ENCODE measurements at regions not wholly inside any gene's neighbourhood (a gene's known extent, or its start where the extent isn't known, plus 50 kb on each side); places are given as distances from the start of the nearest gene placed in this dataset.

DNA sequence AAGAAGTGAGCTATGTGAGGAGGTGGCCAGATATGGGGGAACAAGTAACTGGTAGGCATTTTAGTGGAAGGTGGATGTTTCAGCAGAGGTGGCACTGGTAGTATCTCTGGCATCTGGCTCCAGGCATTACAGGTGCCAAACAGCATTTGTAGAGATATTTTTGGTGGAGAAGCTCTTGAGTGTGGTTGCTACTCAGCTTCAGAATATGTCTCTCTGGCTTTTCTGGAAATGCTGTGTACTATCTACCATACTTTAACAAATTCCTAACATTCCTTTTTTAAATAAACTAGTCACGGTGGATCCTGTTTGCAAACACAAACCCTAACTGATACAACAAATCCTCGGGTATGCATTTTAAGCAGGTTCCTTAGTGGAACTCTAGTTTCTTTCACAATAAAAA, 128.0 kb downstream of the BARX2 start:
- H3K9me3 ChIP-seq = peaks cover 0 to 17% (median 0%) of the 10 kb centered on the region in 3 donors
- H3K36me3 ChIP-seq = no peaks in the 10 kb centered on the region
- no peaks in the 10 kb centered on the region for H3K4me1 ChIP-seq
- TF ChIP-seq CTCF (IDR thresholded peaks at IDR 0.05) (no peak), POLR2AphosphoS5 (IDR thresholded peaks at IDR 0.05) (no peak), EP300 (IDR thresholded peaks at IDR 0.05) (no peak), POLR2A (IDR thresholded peaks at IDR 0.05) (no peak)
- H3K4me3 ChIP-seq = no peak overlapping the region
- no peak for ATAC-seq
- H3K27ac ChIP-seq = no peak overlapping the region
- whole genome bisulfite sequencing, 2 donors (ENCODE audit: low coverage in 1 of 2) = 24 to 52% methylated on average over 2 of the region's 2 CpGs
- no peaks in the 10 kb centered on the region for H3K27me3 ChIP-seq

DNA sequence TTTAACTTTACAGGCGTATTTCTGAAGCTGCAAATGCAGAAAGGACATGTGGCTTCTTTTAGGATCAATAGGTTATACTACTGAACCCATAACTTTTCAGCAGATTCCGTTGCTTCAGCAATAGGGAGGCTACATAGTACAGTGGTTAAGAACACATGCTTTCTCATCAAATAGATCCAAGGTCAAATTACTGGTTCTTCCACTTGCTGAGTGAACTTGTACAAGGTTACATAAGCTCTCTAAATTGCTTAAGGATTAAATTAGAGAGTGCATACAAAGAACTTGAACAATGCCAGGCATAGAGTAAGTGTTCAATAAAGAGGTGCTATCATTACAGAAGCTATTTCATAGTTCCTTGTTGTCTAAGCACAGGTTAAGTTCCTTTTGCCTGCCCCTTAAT, 129.6 kb downstream of the BARX2 start:
- no peaks in the 10 kb centered on the region for H3K36me3 ChIP-seq
- no peak for ATAC-seq
- peaks cover 0 to 17% (median 0%) of the 10 kb centered on the region in 3 donors for H3K9me3 ChIP-seq
- H3K27me3 ChIP-seq = no peaks in the 10 kb centered on the region
- 48% methylated on average over 2 of the region's 2 CpGs for WGBS, 2 donors (ENCODE audit: low coverage in 1 of 2)
- no peak overlapping the region for H3K4me3 ChIP-seq
- H3K27ac ChIP-seq = no peak overlapping the region
- no peaks in the 10 kb centered on the region for H3K4me1 ChIP-seq
- no peak for TF ChIP-seq EP300 (IDR thresholded peaks at IDR 0.05)
- no peak for TF ChIP-seq POLR2A (IDR thresholded peaks at IDR 0.05)
- no peak for TF ChIP-seq CTCF (IDR thresholded peaks at IDR 0.05)
- no peak for TF ChIP-seq POLR2AphosphoS5 (IDR thresholded peaks at IDR 0.05)

GRCh38 chr11:129508163-129508562, 132.5 kb downstream of the BARX2 start:
- TF ChIP-seq CTCF (IDR thresholded peaks at IDR 0.05) (no peak), POLR2AphosphoS5 (IDR thresholded peaks at IDR 0.05) (no peak), POLR2A (IDR thresholded peaks at IDR 0.05) (no peak), EP300 (IDR thresholded peaks at IDR 0.05) (no peak)
- Histone ChIP-seq H3K27ac (no peak overlapping the region), H3K9me3 (peaks cover 0 to 10% (median 0%) of the 10 kb centered on the region in 3 donors), H3K36me3 (no peaks in the 10 kb centered on the region), H3K4me1 (no peaks in the 10 kb centered on the region), H3K27me3 (no peaks in the 10 kb centered on the region), H3K4me3 (no peak overlapping the region)
- ATAC-seq = no peak
- 96% methylated on average over 4 of the region's 4 CpGs; no CpG with 5 or more reads in 1 of the 2 donors for WGBS, 2 donors (ENCODE audit: low coverage in 1 of 2)

GRCh38 chr11:129528296-129528695, 152.6 kb downstream of the BARX2 start:
- no peak overlapping the region for H3K4me3 ChIP-seq
- H3K36me3 ChIP-seq = no peaks in the 10 kb centered on the region
- WGBS, 2 donors (ENCODE audit: low coverage in 1 of 2) = 79 to 83% methylated on average over 1 to 2 of the region's 2 CpGs
- TF ChIP-seq POLR2AphosphoS5 (IDR thresholded peaks at IDR 0.05) (no peak), POLR2A (IDR thresholded peaks at IDR 0.05) (no peak), EP300 (IDR thresholded peaks at IDR 0.05) (no peak), CTCF (IDR thresholded peaks at IDR 0.05) (no peak)
- H3K27me3 ChIP-seq = no peaks in the 10 kb centered on the region
- peaks cover 0 to 5% (median 0%) of the 10 kb centered on the region in 3 donors for H3K9me3 ChIP-seq
- no peaks in the 10 kb centered on the region for H3K4me1 ChIP-seq
- no peak overlapping the region for H3K27ac ChIP-seq
- no peak for ATAC-seq

- no peak for ATAC-seq
- Histone ChIP-seq H3K27me3 (no peaks in the 10 kb centered on the region), H3K27ac (no peak overlapping the region), H3K4me3 (no peak overlapping the region), H3K36me3 (no peaks in the 10 kb centered on the region), H3K9me3 (peaks cover 0 to 9% (median 0%) of the 10 kb centered on the region in 3 donors), H3K4me1 (no peaks in the 10 kb centered on the region)
- WGBS, 2 donors (ENCODE audit: low coverage in 1 of 2) = 42 to 69% methylated on average over 2 to 5 of the region's 7 CpGs
- TF ChIP-seq POLR2AphosphoS5 (IDR thresholded peaks at IDR 0.05) (no peak), CTCF (IDR thresholded peaks at IDR 0.05) (no peak), EP300 (IDR thresholded peaks at IDR 0.05) (no peak), POLR2A (IDR thresholded peaks at IDR 0.05) (no peak)
These were observed 154.7 kb downstream of the BARX2 start for GRCh38 chr11:129530154-129530895.
